ENCODE measurements at regions not wholly inside any gene's neighbourhood (a gene's known extent, or its start where the extent isn't known, plus 50 kb on each side); places are given as distances from the start of the nearest gene placed in this dataset.
A peak's percentile ranks its signal among the peaks of the same experiment; 100 is the strongest.

DNA sequence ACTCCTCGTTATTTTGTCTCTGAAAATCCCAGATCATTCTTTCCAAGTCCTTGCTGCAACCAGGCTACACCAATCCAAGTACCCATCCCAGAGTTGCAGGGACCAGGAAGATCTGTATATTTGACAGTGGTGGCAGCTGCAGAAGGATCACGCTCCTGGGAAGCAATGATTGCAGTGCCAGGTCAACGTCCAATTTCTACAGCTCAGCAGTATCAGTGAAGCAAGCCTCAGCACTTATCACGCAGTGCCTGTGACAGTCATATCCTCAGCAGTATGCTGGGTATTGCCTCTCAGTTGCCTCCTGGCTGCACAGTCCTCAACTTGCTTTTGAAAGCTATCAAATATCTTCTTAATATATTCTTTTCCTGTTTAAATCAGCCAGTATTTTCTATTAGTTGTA lies 66.7 kb downstream of the BARHL2 start:
- TF ChIP-seq, protein P1, sequence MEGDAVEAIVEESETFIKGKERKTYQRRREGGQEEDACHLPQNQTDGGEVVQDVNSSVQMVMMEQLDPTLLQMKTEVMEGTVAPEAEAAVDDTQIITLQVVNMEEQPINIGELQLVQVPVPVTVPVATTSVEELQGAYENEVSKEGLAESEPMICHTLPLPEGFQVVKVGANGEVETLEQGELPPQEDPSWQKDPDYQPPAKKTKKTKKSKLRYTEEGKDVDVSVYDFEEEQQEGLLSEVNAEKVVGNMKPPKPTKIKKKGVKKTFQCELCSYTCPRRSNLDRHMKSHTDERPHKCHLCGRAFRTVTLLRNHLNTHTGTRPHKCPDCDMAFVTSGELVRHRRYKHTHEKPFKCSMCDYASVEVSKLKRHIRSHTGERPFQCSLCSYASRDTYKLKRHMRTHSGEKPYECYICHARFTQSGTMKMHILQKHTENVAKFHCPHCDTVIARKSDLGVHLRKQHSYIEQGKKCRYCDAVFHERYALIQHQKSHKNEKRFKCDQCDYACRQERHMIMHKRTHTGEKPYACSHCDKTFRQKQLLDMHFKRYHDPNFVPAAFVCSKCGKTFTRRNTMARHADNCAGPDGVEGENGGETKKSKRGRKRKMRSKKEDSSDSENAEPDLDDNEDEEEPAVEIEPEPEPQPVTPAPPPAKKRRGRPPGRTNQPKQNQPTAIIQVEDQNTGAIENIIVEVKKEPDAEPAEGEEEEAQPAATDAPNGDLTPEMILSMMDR (IDR thresholded peaks at IDR 0.05; ENCODE audit: insufficient read depth, low read depth, low read length, missing control alignments): no peak
- no peak for DNase-seq (ENCODE audit: low read depth)
- no peak overlapping the region for H3K4me3 ChIP-seq (ENCODE audit: low read length)

DNA sequence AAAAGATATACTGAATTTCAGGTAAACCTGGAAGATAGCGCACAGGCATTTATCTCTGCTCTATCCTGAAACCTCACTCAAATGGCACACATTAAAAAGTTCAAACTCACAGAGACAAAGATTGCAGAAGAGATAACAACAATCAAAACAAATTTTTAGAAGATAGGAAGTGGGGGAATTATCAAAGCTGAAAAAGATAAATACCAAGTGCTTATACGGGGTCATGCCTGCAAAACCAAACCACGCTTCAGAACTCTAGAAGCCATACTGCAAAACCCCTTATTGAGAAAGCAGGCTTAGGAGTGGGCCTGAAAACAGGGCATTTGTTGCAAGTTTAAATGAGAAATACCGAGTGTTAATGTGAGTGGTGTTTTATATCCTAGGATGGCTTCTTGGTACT lies 76.8 kb downstream of the BARHL2 start:
- no peak for DNase-seq (ENCODE audit: low read depth)
- TF ChIP-seq, protein P1 (IDR thresholded peaks at IDR 0.05; ENCODE audit: insufficient read depth, low read depth, low read length, missing control alignments): no peak
- no peak overlapping the region for H3K4me3 ChIP-seq (ENCODE audit: low read length)

DNA sequence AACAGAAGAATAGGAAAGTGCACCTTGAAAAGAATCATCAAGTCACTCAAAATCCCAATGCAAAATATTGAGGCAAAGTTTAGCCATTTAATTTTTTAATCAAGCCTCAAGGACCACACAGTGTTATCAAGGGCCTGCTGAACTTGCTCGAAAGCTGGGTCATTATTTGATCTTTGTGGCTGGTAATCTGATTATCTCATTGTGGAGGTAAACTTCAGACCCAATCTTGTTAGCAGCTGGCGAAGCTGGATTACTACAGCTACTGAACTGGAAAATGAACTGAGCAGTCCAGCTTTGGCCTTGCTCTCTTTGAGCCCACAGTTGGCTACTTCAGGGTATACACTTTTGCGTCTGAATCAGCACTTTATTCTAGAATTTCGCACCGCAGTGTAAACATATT lies 94.4 kb downstream of the BARHL2 start:
- no peak overlapping the region for H3K4me3 ChIP-seq (ENCODE audit: low read length)
- no peak for DNase-seq (ENCODE audit: low read depth)
- TF ChIP-seq, protein P1 (IDR thresholded peaks at IDR 0.05; ENCODE audit: insufficient read depth, low read depth, low read length, missing control alignments): no peak

DNA sequence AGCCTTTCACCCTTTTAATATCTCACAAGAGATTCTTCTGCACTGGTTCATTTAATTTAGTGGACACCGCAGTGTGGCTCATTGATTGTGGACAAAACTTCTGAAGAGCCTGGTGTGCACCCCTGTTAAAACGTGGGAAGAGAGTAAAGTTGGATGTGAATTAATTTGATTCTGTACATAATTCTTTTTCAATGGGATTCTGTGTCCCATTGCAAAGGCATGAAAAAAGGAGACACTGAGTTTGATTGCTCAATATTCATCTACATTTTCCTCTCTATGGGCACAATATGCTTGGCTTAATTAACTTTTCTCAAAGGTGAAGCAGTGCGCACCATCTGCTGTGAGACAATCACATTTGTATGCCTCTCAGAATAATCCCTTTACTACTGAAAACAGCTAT lies 95.1 kb downstream of the BARHL2 start:
- DNase-seq (ENCODE audit: low read depth): no peak
- TF ChIP-seq, protein P1 (IDR thresholded peaks at IDR 0.05; ENCODE audit: insufficient read depth, low read depth, low read length, missing control alignments): no peak
- H3K4me3 ChIP-seq (ENCODE audit: low read length): no peak overlapping the region

DNA sequence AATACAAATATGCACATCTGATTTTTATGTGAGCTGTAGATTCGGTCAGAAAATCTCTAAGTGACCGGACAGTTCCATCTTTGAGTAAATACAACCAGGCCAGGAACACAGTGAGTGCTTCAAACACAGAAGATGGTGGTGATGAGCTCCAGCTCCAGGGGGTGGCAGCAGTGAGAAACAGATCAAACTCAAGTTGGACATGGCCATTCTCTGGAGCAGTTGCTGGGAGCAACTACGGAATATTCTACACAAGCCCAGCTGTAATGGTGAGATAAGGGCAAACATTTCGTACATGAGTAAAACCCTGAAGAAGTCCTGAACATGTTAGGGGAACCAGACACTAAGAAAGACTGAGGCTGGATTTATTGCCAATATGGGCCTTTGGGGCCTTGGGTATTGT lies 100.7 kb downstream of the BARHL2 start:
- DNase-seq (ENCODE audit: low read depth): peak; percentile 26
- H3K4me3 ChIP-seq (ENCODE audit: low read length): no peak overlapping the region
- TF ChIP-seq, protein P1 (IDR thresholded peaks at IDR 0.05; ENCODE audit: insufficient read depth, low read depth, low read length, missing control alignments): peak; percentile 37

DNA sequence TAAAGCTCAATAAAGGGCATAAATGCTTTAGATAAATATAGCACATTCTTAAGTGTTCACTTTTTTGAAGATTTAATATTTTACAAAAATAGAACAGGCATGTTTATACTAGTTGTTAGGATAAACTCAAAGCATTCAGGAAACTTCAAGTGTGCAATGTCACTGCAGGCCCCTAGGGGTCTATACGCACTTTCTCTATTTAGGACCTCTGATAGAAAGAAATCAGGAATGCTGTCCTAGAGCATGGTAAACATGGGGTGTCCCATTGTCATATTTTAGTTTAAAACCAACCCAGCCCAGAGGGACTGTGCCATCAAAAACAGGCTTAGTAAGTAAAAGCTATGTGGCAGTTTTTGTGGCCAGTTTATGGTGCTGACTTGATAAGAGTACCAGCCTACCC lies 102.2 kb downstream of the BARHL2 start:
- no peak for DNase-seq (ENCODE audit: low read depth)
- TF ChIP-seq, protein P1 (IDR thresholded peaks at IDR 0.05; ENCODE audit: insufficient read depth, low read depth, low read length, missing control alignments): peak; percentile 13
- H3K4me3 ChIP-seq (ENCODE audit: low read length): no peak overlapping the region

DNA sequence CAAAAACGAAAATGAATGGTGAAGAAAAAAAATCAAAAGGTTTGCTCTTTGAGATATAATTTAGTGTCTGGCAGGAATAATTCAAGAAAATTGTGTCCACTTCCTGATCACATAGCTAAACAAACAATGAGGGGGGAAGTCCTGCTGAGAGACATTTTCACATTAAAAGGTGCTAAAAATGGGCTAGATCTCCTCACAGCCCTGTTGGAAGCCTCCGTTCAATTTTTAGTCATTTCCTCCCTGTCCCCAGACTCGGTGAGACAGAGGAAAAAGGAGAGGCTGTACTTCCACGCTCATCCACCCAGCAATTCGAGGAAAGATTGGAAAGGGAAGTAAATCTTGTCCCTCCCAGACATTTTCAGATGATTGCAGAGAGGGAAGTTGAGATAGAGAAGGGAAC lies 103.7 kb downstream of the BARHL2 start:
- no peak overlapping the region for H3K4me3 ChIP-seq (ENCODE audit: low read length)
- TF ChIP-seq, protein P1 (IDR thresholded peaks at IDR 0.05; ENCODE audit: insufficient read depth, low read depth, low read length, missing control alignments): no peak
- DNase-seq (ENCODE audit: low read depth): no peak

Measured in epithelial cell of esophagus (primary cell).